Testis (tissue), 2 donors: ENCODE measurements at regions not wholly inside any gene's neighbourhood (a gene's known extent, or its start where the extent isn't known, plus 50 kb on each side); places are given as distances from the start of the nearest gene placed in this dataset.

Experiments used
- DNase-seq: peaks from one replicate; pipeline ENCODE4 v3.0.0-alpha.2; 2019
- H3K27ac ChIP-seq, 2 donors: fragments of 200-600 bp; sonication (generic); one replicate each; pipeline ENCODE4 v1.5.1; 2019
- H3K27me3 ChIP-seq: fragments of 200-600 bp; sonication (generic); one replicate; pipeline ENCODE4 v1.5.1; 2019
- H3K36me3 ChIP-seq: fragments of 200-600 bp; sonication (generic); one replicate; pipeline ENCODE4 v1.5.1; 2017; ENCODE audit warnings: low read depth; ENCODE audit errors: missing control alignments
- H3K4me1 ChIP-seq: fragments of 200-600 bp; sonication (generic); one replicate; pipeline ENCODE4 v1.5.1; 2019
- H3K4me3 ChIP-seq, 2 donors: fragments of 200-600 bp; sonication (generic); one replicate each; pipeline ENCODE4 v1.5.1; 2017 to 2019
- H3K9me3 ChIP-seq: fragments of 200-600 bp; sonication (generic); one replicate; pipeline ENCODE4 v1.5.1; 2017
- POLR2A ChIP-seq: fragments of 450-650 bp; IDR thresholded peaks from one replicate; pipeline ENCODE4 v1.6.1; 2017; ENCODE audit warnings: antibody characterized with exemption, mild to moderate bottlenecking, moderate library complexity
- whole genome bisulfite sequencing, 2 donors: methylation state at CpG; one replicate each; pipeline ENCODE4 v1.1.5; 2018; 5-methylcytosine and 5-hydroxymethylcytosine counted together
- intact Hi-C: fragments of 100-400 bp; cut with DNase I; formaldehyde crosslinking; loops from one replicate; pipeline ENCODE4 v1.15.1; 2023; ENCODE audit warnings: low total_unique reads
- TF ChIP-seq, protein P1 (sequence below), 3 experiments: fragments of 450-650 bp in 2 of 3; fragments of 200-600 bp in 1 of 3; sonication (generic) in 1 of 3; IDR thresholded peaks; one replicate each; pipeline ENCODE4 v1.5.1; 2016 to 2019; ENCODE audit warnings: antibody characterized with exemption in 3 of 3, mild to moderate bottlenecking in 2 of 3, moderate library complexity in 1 of 3

DNA sequence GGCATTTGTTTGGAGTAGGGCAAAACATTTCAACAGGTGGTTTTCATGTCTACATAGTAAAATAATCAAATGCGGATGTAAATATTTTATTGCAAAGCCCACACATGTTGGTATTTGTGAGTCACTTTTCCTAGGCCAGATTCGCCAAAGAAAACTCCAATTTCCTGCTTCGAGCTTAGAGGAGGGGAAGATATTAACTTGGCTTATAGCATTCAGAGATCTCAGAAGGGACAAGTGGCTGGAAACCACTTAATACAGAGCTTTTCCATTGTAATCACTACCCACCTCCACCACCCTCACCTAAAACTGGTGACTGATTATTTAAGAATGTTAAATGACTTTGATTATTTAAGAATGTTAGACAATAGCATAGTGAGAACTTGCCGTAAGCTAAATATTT lies 530.6 kb upstream of the SPRY2 start:
- no peak for DNase-seq
- Histone ChIP-seq H3K36me3 (no peaks in the 10 kb centered on the region), H3K27me3 (no peaks in the 10 kb centered on the region), H3K4me1 (no peaks in the 10 kb centered on the region), H3K4me3 (no peak overlapping the region), H3K9me3 (no peaks in the 10 kb centered on the region), H3K27ac (no peak overlapping the region)
- WGBS, 2 donors, result 58 to 73% methylated on average over 4 of the region's 4 CpGs
- TF ChIP-seq, protein P1, sequence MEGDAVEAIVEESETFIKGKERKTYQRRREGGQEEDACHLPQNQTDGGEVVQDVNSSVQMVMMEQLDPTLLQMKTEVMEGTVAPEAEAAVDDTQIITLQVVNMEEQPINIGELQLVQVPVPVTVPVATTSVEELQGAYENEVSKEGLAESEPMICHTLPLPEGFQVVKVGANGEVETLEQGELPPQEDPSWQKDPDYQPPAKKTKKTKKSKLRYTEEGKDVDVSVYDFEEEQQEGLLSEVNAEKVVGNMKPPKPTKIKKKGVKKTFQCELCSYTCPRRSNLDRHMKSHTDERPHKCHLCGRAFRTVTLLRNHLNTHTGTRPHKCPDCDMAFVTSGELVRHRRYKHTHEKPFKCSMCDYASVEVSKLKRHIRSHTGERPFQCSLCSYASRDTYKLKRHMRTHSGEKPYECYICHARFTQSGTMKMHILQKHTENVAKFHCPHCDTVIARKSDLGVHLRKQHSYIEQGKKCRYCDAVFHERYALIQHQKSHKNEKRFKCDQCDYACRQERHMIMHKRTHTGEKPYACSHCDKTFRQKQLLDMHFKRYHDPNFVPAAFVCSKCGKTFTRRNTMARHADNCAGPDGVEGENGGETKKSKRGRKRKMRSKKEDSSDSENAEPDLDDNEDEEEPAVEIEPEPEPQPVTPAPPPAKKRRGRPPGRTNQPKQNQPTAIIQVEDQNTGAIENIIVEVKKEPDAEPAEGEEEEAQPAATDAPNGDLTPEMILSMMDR (IDR thresholded peaks at IDR 0.05), result no peak
- TF ChIP-seq POLR2A, result no peak
- intact Hi-C loops, result no loop called here

DNA sequence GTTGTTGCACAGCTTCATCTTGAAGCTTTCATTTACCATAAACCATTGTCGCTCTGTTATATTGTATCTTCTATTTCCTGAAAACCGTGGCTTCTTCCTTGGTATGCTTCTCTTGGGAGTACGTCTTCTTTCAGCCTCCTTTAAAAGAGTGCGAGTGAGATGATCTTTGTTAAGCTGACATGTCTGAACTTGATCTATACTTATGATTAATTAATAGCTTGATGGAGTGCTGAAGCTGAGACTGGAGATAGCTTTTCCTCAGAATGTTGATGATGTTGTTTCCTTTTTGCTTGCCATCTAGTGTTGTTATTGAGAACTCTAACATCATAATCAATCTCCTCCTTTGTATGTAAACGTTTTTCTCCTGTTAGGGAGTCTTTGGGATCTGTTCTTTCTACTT lies 529.3 kb upstream of the SPRY2 start:
- no peaks in the 10 kb centered on the region for H3K36me3 ChIP-seq
- intact Hi-C loops, result no loop called here
- H3K27ac ChIP-seq, result no peak overlapping the region
- no peak for DNase-seq
- H3K9me3 ChIP-seq, result no peaks in the 10 kb centered on the region
- TF ChIP-seq, protein P1 (IDR thresholded peaks at IDR 0.05), result no peak
- TF ChIP-seq POLR2A, result no peak
- no peaks in the 10 kb centered on the region for H3K27me3 ChIP-seq
- no peaks in the 10 kb centered on the region for H3K4me1 ChIP-seq
- no peak overlapping the region for H3K4me3 ChIP-seq
- WGBS, 2 donors, result 63 to 64% methylated on average over 5 of the region's 5 CpGs

DNA sequence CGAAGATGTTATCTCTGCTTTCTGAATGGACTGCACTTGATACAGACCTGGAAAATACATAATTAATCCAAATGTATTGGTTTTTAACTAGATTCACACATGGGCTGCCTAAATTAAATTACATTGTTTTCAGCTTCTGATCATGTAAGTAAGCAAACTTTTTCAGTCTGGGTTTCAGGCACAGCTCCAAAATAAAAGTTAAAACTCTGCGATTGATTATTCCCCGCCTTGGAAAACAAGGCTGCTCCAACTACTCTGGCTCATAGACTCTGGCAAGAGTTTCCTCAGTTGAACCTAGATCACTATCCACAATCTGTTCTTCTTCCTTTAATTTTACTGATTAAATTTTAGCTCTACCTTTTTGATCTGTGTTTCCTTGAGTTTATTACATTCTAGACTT lies 526.0 kb upstream of the SPRY2 start:
- intact Hi-C loops, result no loop called here

GRCh38 chr13:80865329-80865728 lies 524.4 kb upstream of the SPRY2 start:
- Histone ChIP-seq H3K27me3 (no peaks in the 10 kb centered on the region), H3K36me3 (no peaks in the 10 kb centered on the region), H3K9me3 (no peaks in the 10 kb centered on the region), H3K27ac (no peak overlapping the region), H3K4me3 (no peak overlapping the region), H3K4me1 (no peaks in the 10 kb centered on the region)
- intact Hi-C loops, result no loop called here
- 48 to 61% methylated on average over 1 of the region's 1 CpG for WGBS, 2 donors
- no peak for DNase-seq
- no peak for TF ChIP-seq POLR2A
- TF ChIP-seq, protein P1 (IDR thresholded peaks at IDR 0.05), result no peak

More for the DNA sequence above, 526.0 kb upstream of the SPRY2 start:
- Histone ChIP-seq H3K27ac (no peak overlapping the region), H3K36me3 (no peaks in the 10 kb centered on the region), H3K27me3 (no peaks in the 10 kb centered on the region), H3K4me1 (no peaks in the 10 kb centered on the region), H3K9me3 (no peaks in the 10 kb centered on the region), H3K4me3 (no peak overlapping the region)
- 47 to 56% methylated on average over 3 of the region's 3 CpGs for WGBS, 2 donors
- no peak for DNase-seq
- TF ChIP-seq POLR2A, result no peak
- TF ChIP-seq, protein P1 (IDR thresholded peaks at IDR 0.05), result no peak

GRCh38 chr13:80862456-80862855 lies 521.5 kb upstream of the SPRY2 start:
- Histone ChIP-seq H3K36me3 (no peaks in the 10 kb centered on the region), H3K27ac (no peak overlapping the region), H3K27me3 (no peaks in the 10 kb centered on the region), H3K4me3 (no peak overlapping the region), H3K4me1 (no peaks in the 10 kb centered on the region), H3K9me3 (no peaks in the 10 kb centered on the region)
- no peak for DNase-seq
- intact Hi-C loops, result no loop called here
- 30 to 49% methylated on average over 4 of the region's 4 CpGs for WGBS, 2 donors
- TF ChIP-seq, protein P1 (IDR thresholded peaks at IDR 0.05), result no peak
- no peak for TF ChIP-seq POLR2A
